ENCODE measurements at regions not wholly inside any gene's neighbourhood (a gene's known extent, or its start where the extent isn't known, plus 50 kb on each side); places are given as distances from the start of the nearest gene placed in this dataset.
A peak's percentile ranks its signal among the peaks of the same experiment; 100 is the strongest.

- Mint-ChIP-seq H3K27ac (ENCODE audit: unreplicated experiment) (no peak overlapping the region), H3K9me3 (ENCODE audit: unreplicated experiment) (no peaks in the 10 kb centered on the region), H3K4me1 (ENCODE audit: unreplicated experiment) (peaks cover 3% of the 10 kb centered on the region)
Measured at GRCh38 chr17:77888242-77889134, 70.0 kb upstream of the TNRC6C start.

GRCh38 chr17:77889135-77889505, 69.4 kb upstream of the TNRC6C start:
- no peaks in the 10 kb centered on the region for H3K9me3 Mint-ChIP-seq (ENCODE audit: unreplicated experiment)
- peaks cover 3% of the 10 kb centered on the region for H3K4me1 Mint-ChIP-seq (ENCODE audit: unreplicated experiment)
- no peak overlapping the region for H3K4me3 Mint-ChIP-seq (ENCODE audit: unreplicated experiment)
- peaks cover 61% of the 10 kb centered on the region for H3K27me3 Mint-ChIP-seq (ENCODE audit: unreplicated experiment)
- no peak for DNase-seq (ENCODE audit: extremely low spot score, unreplicated experiment)
- TF ChIP-seq CTCF (IDR thresholded peaks at IDR 0.05) = no peak
- H3K27ac Mint-ChIP-seq (ENCODE audit: unreplicated experiment) = no peak overlapping the region
- H3K36me3 Mint-ChIP-seq (ENCODE audit: unreplicated experiment) = no peaks in the 10 kb centered on the region

More at GRCh38 chr17:77888242-77889134, 70.0 kb upstream of the TNRC6C start:
- H3K4me3 Mint-ChIP-seq (ENCODE audit: unreplicated experiment) = peak overlapping the region; percentile 42
- H3K27me3 Mint-ChIP-seq (ENCODE audit: unreplicated experiment) = peaks cover 62% of the 10 kb centered on the region
- no peaks in the 10 kb centered on the region for H3K36me3 Mint-ChIP-seq (ENCODE audit: unreplicated experiment)
- no peak for DNase-seq (ENCODE audit: extremely low spot score, unreplicated experiment)
- TF ChIP-seq CTCF (IDR thresholded peaks at IDR 0.05) = no peak

- DNase-seq (ENCODE audit: extremely low spot score, unreplicated experiment) = no peak
- H3K4me1 Mint-ChIP-seq (ENCODE audit: unreplicated experiment) = peaks cover 3% of the 10 kb centered on the region
- no peaks in the 10 kb centered on the region for H3K36me3 Mint-ChIP-seq (ENCODE audit: unreplicated experiment)
- H3K9me3 Mint-ChIP-seq (ENCODE audit: unreplicated experiment) = no peaks in the 10 kb centered on the region
- peaks cover 54% of the 10 kb centered on the region for H3K27me3 Mint-ChIP-seq (ENCODE audit: unreplicated experiment)
- H3K27ac Mint-ChIP-seq (ENCODE audit: unreplicated experiment) = no peak overlapping the region
- no peak for TF ChIP-seq CTCF (IDR thresholded peaks at IDR 0.05)
- no peak overlapping the region for H3K4me3 Mint-ChIP-seq (ENCODE audit: unreplicated experiment)
Measured at GRCh38 chr17:77889866-77890760, 68.4 kb upstream of the TNRC6C start.

- DNase-seq (ENCODE audit: extremely low spot score, unreplicated experiment) = no peak
- TF ChIP-seq CTCF (IDR thresholded peaks at IDR 0.05) = no peak
- Mint-ChIP-seq H3K4me1 (ENCODE audit: unreplicated experiment) (peaks cover 3% of the 10 kb centered on the region), H3K27me3 (ENCODE audit: unreplicated experiment) (peaks cover 51% of the 10 kb centered on the region), H3K27ac (ENCODE audit: unreplicated experiment) (no peak overlapping the region), H3K4me3 (ENCODE audit: unreplicated experiment) (no peak overlapping the region), H3K9me3 (ENCODE audit: unreplicated experiment) (no peaks in the 10 kb centered on the region), H3K36me3 (ENCODE audit: unreplicated experiment) (no peaks in the 10 kb centered on the region)
Measured at GRCh38 chr17:77890771-77891170, 67.7 kb upstream of the TNRC6C start.

GRCh38 chr17:77891602-77892001, 66.9 kb upstream of the TNRC6C start:
- no peak for TF ChIP-seq CTCF (IDR thresholded peaks at IDR 0.05)
- Mint-ChIP-seq H3K36me3 (ENCODE audit: unreplicated experiment) (no peaks in the 10 kb centered on the region), H3K27ac (ENCODE audit: unreplicated experiment) (no peak overlapping the region), H3K4me3 (ENCODE audit: unreplicated experiment) (no peak overlapping the region), H3K4me1 (ENCODE audit: unreplicated experiment) (peaks cover 3% of the 10 kb centered on the region), H3K27me3 (ENCODE audit: unreplicated experiment) (peaks cover 43% of the 10 kb centered on the region), H3K9me3 (ENCODE audit: unreplicated experiment) (no peaks in the 10 kb centered on the region)
- no peak for DNase-seq (ENCODE audit: extremely low spot score, unreplicated experiment)

Data from osteocyte (in vitro differentiated cells).